ENCODE measurements at regions not wholly inside any gene's neighbourhood (a gene's known extent, or its start where the extent isn't known, plus 50 kb on each side); places are given as distances from the start of the nearest gene placed in this dataset.

DNA sequence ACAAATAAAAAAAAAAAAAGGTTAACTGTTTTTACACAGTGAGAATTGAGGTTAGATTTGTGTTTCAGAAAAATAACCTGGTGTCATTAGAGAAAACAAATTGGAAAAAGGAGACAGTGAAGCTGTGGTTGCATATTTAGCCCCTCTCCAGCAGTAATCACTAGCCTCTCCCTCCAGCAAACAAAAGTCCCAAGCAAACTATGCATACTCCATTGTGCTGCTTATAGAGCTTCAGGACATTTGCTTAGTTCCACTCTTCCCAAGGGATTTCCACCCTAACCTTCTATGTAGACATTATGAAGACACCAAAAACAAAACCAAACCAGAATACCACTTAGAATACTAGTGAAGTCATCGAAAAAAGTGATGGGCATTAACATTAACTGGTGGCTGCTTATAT is 534.2 kb upstream of the CDH2 start:
- TF ChIP-seq, protein P1, sequence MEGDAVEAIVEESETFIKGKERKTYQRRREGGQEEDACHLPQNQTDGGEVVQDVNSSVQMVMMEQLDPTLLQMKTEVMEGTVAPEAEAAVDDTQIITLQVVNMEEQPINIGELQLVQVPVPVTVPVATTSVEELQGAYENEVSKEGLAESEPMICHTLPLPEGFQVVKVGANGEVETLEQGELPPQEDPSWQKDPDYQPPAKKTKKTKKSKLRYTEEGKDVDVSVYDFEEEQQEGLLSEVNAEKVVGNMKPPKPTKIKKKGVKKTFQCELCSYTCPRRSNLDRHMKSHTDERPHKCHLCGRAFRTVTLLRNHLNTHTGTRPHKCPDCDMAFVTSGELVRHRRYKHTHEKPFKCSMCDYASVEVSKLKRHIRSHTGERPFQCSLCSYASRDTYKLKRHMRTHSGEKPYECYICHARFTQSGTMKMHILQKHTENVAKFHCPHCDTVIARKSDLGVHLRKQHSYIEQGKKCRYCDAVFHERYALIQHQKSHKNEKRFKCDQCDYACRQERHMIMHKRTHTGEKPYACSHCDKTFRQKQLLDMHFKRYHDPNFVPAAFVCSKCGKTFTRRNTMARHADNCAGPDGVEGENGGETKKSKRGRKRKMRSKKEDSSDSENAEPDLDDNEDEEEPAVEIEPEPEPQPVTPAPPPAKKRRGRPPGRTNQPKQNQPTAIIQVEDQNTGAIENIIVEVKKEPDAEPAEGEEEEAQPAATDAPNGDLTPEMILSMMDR (IDR thresholded peaks at IDR 0.05; ENCODE audit: control insufficient read depth, insufficient read depth, low read depth, low read length, missing control alignments): no peak
- no peak for DNase-seq (ENCODE audit: low read depth)
- no peak overlapping the region for H3K4me3 ChIP-seq (ENCODE audit: control insufficient read depth, low read depth, low read length)

DNA sequence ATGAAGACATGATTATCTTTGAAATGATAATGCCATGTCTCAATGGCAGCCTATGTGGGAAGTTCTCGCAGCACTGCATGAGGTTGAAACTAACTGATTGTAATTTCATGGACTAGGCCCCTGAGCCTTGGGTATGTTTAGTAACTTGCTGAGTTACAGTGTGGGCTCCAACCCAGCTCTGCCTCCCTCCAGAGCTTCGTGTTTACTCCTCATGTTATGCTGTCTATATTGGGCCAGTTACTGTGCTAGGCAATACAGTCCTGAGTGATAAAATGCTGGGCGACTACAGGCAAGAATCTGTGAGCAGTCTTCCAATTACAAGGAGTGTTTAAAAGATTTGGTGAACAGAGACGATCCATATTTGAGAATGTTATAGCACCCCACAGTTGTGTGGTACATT is 530.1 kb upstream of the CDH2 start:
- H3K4me3 ChIP-seq (ENCODE audit: control insufficient read depth, low read depth, low read length): no peak overlapping the region
- no peak for DNase-seq (ENCODE audit: low read depth)
- TF ChIP-seq, protein P1 (IDR thresholded peaks at IDR 0.05; ENCODE audit: control insufficient read depth, insufficient read depth, low read depth, low read length, missing control alignments): no peak

DNA sequence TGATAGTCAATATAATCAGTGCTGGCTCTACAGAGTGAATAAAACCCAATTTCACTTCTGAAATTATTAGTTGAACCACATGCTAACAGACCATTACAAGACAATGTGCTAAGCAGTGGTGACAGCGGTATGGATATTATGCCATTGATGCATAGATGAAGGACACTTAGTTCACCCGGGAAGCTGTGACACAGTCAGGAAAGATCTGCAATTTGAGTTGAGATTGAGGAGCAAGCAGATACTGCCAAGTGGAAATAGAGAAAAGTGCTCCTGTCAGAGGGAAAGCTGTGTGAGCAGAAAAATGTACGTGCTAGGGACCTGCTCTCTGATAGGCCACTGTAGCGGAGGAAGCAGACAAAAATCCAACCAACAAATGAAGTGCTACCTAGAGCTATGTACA is 529.5 kb upstream of the CDH2 start:
- no peak for DNase-seq (ENCODE audit: low read depth)
- no peak overlapping the region for H3K4me3 ChIP-seq (ENCODE audit: control insufficient read depth, low read depth, low read length)
- TF ChIP-seq, protein P1 (IDR thresholded peaks at IDR 0.05; ENCODE audit: control insufficient read depth, insufficient read depth, low read depth, low read length, missing control alignments): no peak

DNA sequence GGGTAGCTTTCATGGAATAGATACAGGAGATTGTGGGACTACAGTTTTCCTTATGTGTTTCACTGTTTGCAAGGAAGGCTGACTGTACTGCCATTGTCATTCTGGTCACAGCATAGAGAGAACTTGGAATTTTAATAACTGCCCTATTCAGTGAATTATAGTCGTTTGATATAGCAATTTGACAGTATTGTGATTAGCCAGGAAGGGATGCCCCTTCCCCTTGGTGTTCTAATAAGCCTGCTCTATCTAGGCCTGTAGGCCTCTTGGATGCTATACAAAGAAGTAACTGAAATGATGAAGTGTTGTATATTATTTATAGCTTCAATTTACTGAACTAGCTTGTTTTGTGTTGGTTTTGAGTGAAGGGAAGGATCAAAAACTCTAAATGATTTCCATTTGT is 528.6 kb upstream of the CDH2 start:
- no peak for DNase-seq (ENCODE audit: low read depth)
- TF ChIP-seq, protein P1 (IDR thresholded peaks at IDR 0.05; ENCODE audit: control insufficient read depth, insufficient read depth, low read depth, low read length, missing control alignments): no peak
- no peak overlapping the region for H3K4me3 ChIP-seq (ENCODE audit: control insufficient read depth, low read depth, low read length)

DNA sequence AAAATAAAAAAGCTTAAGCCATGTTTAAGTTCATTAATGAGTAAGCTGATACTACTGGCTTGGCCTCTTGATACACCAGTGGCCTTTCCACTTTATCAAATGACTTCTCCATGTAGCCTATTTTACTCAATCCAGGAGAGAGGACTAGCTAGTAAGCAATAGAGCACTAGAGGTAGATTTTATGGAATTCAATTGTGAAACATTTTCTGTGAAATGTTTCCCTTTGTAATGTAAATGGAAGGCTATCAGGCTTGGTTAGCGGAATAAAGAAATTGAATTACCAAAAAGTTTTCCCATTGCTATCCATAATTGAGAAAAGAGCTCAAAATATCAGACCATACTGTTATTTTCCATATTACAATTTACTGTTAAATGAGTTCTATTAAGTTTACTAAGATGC is 515.4 kb upstream of the CDH2 start:
- no peak for DNase-seq (ENCODE audit: low read depth)
- H3K4me3 ChIP-seq (ENCODE audit: control insufficient read depth, low read depth, low read length): no peak overlapping the region
- TF ChIP-seq, protein P1 (IDR thresholded peaks at IDR 0.05; ENCODE audit: control insufficient read depth, insufficient read depth, low read depth, low read length, missing control alignments): no peak

- DNase-seq (ENCODE audit: low read depth): no peak
- no peak overlapping the region for H3K4me3 ChIP-seq (ENCODE audit: control insufficient read depth, low read depth, low read length)
- TF ChIP-seq, protein P1 (IDR thresholded peaks at IDR 0.05; ENCODE audit: control insufficient read depth, insufficient read depth, low read depth, low read length, missing control alignments): no peak
These were observed 514.5 kb upstream of the CDH2 start for GRCh38 chr18:28691496-28691840.

GRCh38 chr18:28690836-28691495 is 514.0 kb upstream of the CDH2 start:
- no peak overlapping the region for H3K4me3 ChIP-seq (ENCODE audit: control insufficient read depth, low read depth, low read length)
- TF ChIP-seq, protein P1 (IDR thresholded peaks at IDR 0.05; ENCODE audit: control insufficient read depth, insufficient read depth, low read depth, low read length, missing control alignments): no peak
- DNase-seq (ENCODE audit: low read depth): no peak
